ENCODE measurements at regions not wholly inside any gene's neighbourhood (a gene's known extent, or its start where the extent isn't known, plus 50 kb on each side); places are given as distances from the start of the nearest gene placed in this dataset.

DNA sequence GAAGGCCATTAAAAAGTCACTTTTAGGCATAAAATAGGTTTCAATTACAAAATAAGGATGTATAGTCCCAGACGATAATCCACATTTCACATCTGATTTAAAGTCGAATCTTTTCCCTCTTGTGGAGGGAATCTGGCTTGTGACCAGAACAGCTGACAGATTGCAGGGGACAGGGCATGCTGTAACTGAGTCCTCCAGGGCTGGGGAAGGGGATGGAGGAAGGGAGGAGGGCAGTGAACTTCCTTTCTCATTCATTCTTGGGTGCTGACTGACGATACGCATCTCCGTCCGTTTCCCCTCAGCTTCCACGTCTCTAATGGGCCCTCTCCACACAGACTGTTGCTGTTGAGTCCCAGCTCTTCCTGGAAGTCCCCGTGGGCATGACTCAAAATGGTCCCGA is 108.1 kb upstream of the CSF3R start:
- 29% methylated on average over 4 of the region's 9 CpGs for WGBS (ENCODE audit: insufficient coverage)
- Histone ChIP-seq H3K4me1 (ENCODE audit: control insufficient read depth, insufficient read depth, low read length) (peaks cover 38% of the 10 kb centered on the region), H3K27me3 (ENCODE audit: control insufficient read depth, insufficient read depth, low read length) (peaks cover 6% of the 10 kb centered on the region)

GRCh38 chr1:36590264-36590663 is 107.6 kb upstream of the CSF3R start:
- H3K27me3 ChIP-seq (ENCODE audit: control insufficient read depth, insufficient read depth, low read length), result peaks cover 6% of the 10 kb centered on the region
- 26% methylated on average over 3 of the region's 4 CpGs for WGBS (ENCODE audit: insufficient coverage)
- H3K27ac ChIP-seq (ENCODE audit: low read depth, low read length), result no peak overlapping the region
- peaks cover 38% of the 10 kb centered on the region for H3K4me1 ChIP-seq (ENCODE audit: control insufficient read depth, insufficient read depth, low read length)
- no peaks in the 10 kb centered on the region for H3K36me3 ChIP-seq (ENCODE audit: control insufficient read depth, insufficient read depth, low read length)
- no peak overlapping the region for H3K4me3 ChIP-seq (ENCODE audit: low read depth, low read length)
- no peak for DNase-seq (ENCODE audit: low read depth in 4 of 6, low spot score in 6 of 6)
- H3K9me3 ChIP-seq (ENCODE audit: control insufficient read depth, insufficient read depth, low read length), result no peaks in the 10 kb centered on the region

More for the DNA sequence above, 108.1 kb upstream of the CSF3R start:
- H3K27ac ChIP-seq (ENCODE audit: low read depth, low read length), result no peak overlapping the region
- no peak overlapping the region for H3K4me3 ChIP-seq (ENCODE audit: low read depth, low read length)
- H3K36me3 ChIP-seq (ENCODE audit: control insufficient read depth, insufficient read depth, low read length), result no peaks in the 10 kb centered on the region
- no peaks in the 10 kb centered on the region for H3K9me3 ChIP-seq (ENCODE audit: control insufficient read depth, insufficient read depth, low read length)
- DNase-seq (ENCODE audit: low read depth in 4 of 6, low spot score in 6 of 6), result no peak

DNA sequence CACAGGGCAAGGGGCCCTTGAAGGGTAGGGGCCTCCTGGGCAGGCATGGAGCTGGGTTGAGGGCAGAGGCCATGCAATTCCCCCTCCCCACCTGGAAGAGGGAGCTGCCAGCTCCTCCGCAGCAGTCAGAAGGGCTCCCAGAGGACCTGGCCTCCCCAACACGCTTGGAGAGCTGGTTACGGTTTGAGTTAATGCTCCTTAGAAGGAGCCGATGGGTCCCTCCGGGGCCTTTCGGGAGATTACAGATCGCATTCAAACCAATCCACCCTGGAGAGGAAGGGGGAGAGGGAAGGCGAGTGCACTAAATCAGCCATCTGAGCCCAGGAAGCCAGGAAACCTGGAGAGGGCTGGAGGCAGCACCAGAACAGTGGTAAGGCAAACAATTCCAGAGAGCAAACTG is 106.3 kb upstream of the CSF3R start:
- DNase-seq (ENCODE audit: low read depth in 4 of 6, low spot score in 6 of 6), result peak in 1 of 6 donors; percentile 87
- WGBS (ENCODE audit: insufficient coverage), result 48% methylated on average over 4 of the region's 8 CpGs
- Histone ChIP-seq H3K36me3 (ENCODE audit: control insufficient read depth, insufficient read depth, low read length) (no peaks in the 10 kb centered on the region), H3K4me1 (ENCODE audit: control insufficient read depth, insufficient read depth, low read length) (peaks cover 45% of the 10 kb centered on the region), H3K9me3 (ENCODE audit: control insufficient read depth, insufficient read depth, low read length) (no peaks in the 10 kb centered on the region), H3K27me3 (ENCODE audit: control insufficient read depth, insufficient read depth, low read length) (peaks cover 4% of the 10 kb centered on the region), H3K4me3 (ENCODE audit: low read depth, low read length) (no peak overlapping the region), H3K27ac (ENCODE audit: low read depth, low read length) (no peak overlapping the region)

DNA sequence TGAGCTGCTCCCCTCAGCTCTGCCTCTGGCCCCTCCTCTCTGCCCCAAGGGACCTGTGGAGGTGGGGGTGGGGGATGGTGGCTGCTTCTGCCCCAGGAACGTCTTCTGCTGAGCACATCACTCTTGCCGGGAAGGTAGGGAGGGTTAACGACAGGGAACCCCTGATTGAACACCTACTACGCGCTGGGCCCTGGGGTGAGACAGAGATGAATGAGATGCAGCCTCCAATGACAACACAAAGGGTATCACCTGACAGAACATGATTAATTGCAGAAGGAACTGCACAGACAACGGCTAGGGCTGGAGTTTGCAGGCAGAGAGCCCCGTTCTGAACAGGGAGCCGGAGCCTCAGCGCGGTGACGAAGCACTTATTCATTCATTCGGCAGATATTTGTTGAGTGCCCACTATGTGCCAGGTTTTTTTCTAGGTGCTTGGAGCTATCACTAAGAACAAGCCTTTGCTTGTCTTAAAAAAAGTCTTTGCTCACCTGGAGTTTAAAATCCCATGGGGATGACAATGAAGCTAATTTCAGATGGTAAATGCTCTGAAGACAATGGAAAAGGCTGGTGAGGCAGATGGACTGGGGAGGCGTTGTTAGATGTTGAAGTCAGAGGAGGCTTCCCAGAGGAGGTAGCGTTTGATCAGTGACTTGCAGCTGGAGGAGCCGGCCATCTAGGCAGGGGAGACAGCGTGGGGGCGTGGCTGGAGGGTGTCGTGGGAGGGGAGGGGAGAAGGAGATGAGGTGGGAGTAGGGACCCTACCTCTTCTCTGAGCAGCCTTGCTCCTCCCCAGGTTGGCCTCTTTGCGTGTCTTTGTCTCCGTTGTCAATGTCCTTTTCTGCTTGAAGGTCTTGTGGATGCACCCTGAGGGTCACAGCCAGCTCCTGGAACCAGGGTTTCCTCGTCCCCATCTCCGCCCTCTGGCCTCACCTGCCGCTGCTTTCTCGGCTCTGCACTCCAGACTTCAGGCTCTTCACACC is 103.1 kb upstream of the CSF3R start:
- peak in 1 of 6 donors; percentile 51 for DNase-seq (ENCODE audit: low read depth in 4 of 6, low spot score in 6 of 6)
- no peak overlapping the region for H3K27ac ChIP-seq (ENCODE audit: low read depth, low read length)
- no peak overlapping the region for H3K4me3 ChIP-seq (ENCODE audit: low read depth, low read length)
- H3K36me3 ChIP-seq (ENCODE audit: control insufficient read depth, insufficient read depth, low read length), result no peaks in the 10 kb centered on the region
- peaks cover 42% of the 10 kb centered on the region for H3K4me1 ChIP-seq (ENCODE audit: control insufficient read depth, insufficient read depth, low read length)
- WGBS (ENCODE audit: insufficient coverage), result 30% methylated on average over 21 of the region's 24 CpGs
- no peaks in the 10 kb centered on the region for H3K9me3 ChIP-seq (ENCODE audit: control insufficient read depth, insufficient read depth, low read length)
- H3K27me3 ChIP-seq (ENCODE audit: control insufficient read depth, insufficient read depth, low read length), result peaks cover 2% of the 10 kb centered on the region

DNA sequence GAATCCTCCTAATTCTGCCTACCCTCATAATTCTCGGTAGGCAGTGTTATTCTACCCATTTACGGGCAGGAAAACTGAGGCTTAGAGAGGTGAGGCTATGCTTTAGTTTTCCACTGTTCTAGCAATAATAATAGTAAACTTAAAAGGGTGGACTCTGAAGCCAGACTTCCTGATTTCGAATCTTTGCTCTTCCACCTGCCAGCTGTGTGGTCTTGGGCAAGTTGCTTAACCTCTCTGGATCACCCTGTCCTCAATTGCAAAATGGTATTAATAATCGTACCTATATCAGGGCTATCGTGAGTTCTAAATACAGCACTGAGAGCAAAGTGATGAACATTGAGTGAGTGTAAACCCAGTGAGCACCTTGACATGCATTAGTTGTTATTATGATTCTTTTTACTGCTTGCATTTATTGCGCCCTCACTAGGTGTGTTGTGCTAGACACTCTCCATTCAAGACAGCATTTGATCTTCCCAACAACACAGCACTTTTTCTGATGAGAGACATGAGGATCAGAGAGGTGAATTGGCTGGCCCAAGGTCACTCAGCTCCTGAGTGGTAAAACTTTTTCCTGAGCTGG is 102.3 kb upstream of the CSF3R start:
- no peaks in the 10 kb centered on the region for H3K36me3 ChIP-seq (ENCODE audit: control insufficient read depth, insufficient read depth, low read length)
- no peaks in the 10 kb centered on the region for H3K9me3 ChIP-seq (ENCODE audit: control insufficient read depth, insufficient read depth, low read length)
- DNase-seq (ENCODE audit: low read depth in 4 of 6, low spot score in 6 of 6), result no peak
- no CpG with 5 or more reads among the region's 6 CpGs for WGBS (ENCODE audit: insufficient coverage)
- H3K4me3 ChIP-seq (ENCODE audit: low read depth, low read length), result no peak overlapping the region
- H3K4me1 ChIP-seq (ENCODE audit: control insufficient read depth, insufficient read depth, low read length), result peaks cover 37% of the 10 kb centered on the region
- H3K27ac ChIP-seq (ENCODE audit: low read depth, low read length), result no peak overlapping the region
- H3K27me3 ChIP-seq (ENCODE audit: control insufficient read depth, insufficient read depth, low read length), result peaks cover 2% of the 10 kb centered on the region

DNA sequence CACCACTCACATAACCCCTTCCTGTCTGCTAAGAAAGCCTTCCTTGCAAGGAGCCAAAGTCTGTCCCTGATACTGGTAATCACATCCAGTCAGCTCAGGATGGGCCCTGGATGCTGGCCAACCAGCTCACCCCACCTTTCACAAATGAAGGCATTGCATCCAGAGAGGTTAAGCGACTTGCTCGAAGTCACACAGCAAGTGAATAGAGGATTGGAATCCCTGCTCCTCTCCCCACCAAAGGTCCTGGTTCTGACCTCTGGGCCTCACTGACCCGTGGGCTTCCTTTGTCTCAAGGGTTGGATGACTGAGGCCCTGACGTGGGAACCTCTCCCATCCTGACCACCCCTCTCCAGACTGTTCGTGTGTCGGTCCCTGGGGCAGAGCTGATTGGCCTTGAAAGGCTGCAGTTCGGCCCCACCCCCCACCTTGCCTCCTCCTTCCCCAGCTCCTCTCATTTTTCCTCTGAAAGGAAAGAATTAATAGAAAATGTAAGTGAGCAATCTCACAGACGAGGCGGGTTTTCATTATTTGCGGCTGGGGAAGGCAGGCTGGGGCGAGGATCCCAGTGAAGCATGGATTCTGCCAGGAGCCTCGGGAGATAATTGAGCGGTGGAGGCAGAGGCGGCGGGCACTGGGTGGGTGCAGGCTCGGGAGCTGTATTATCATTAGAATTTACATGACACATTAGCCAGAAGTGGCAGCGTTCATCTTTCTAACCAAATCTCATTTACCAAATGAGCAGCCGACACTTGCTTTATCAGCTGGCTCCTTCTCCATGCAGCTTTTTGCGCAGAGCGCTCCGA is 101.5 kb upstream of the CSF3R start:
- H3K27ac ChIP-seq (ENCODE audit: low read depth, low read length), result no peak overlapping the region
- DNase-seq (ENCODE audit: low read depth in 4 of 6, low spot score in 6 of 6), result peak in 1 of 6 donors; percentile 78
- H3K27me3 ChIP-seq (ENCODE audit: control insufficient read depth, insufficient read depth, low read length), result peaks cover 2% of the 10 kb centered on the region
- H3K36me3 ChIP-seq (ENCODE audit: control insufficient read depth, insufficient read depth, low read length), result no peaks in the 10 kb centered on the region
- WGBS (ENCODE audit: insufficient coverage), result 54% methylated on average over 14 of the region's 21 CpGs
- peaks cover 38% of the 10 kb centered on the region for H3K4me1 ChIP-seq (ENCODE audit: control insufficient read depth, insufficient read depth, low read length)
- no peaks in the 10 kb centered on the region for H3K9me3 ChIP-seq (ENCODE audit: control insufficient read depth, insufficient read depth, low read length)
- no peak overlapping the region for H3K4me3 ChIP-seq (ENCODE audit: low read depth, low read length)

- peaks cover 2% of the 10 kb centered on the region for H3K27me3 ChIP-seq (ENCODE audit: control insufficient read depth, insufficient read depth, low read length)
Measured at GRCh38 chr1:36583080-36583479, 100.4 kb upstream of the CSF3R start.

DNA sequence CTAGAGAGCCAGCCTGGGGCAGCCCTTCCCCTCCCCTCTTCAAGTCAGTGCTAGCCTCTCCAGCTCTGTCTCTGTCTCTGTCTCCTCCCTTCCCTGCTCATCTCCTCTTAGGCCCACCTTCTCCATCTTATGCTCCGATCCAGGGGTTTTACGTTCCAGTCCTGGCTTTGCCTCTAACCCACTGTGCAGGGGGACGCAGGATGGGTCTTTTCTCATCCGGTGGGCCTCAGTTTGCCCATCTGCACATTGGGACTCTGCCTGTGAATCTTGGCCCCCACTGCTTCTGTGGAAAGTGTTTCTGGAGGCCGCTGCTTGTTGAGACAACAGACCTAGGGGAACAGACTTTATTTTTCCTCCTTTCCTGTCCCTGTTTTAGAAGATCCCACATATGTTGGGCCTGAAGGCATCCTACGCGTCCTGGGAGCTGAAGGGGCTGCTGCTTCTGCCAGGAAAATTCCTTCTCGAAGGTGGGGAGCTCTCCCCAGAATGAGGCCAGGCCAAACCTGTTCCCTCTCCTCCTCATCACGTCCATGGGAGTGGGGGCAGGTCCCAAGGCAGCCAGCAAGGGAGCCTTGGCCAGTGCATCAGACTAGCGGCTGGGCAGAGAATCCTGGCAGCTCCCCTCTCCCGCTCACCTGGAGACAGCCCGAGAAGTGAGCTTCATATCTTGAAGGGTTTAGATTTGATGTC is 99.5 kb upstream of the CSF3R start:
- DNase-seq (ENCODE audit: low read depth in 4 of 6, low spot score in 6 of 6), result no peak
- peaks cover 29% of the 10 kb centered on the region for H3K4me1 ChIP-seq (ENCODE audit: control insufficient read depth, insufficient read depth, low read length)
- H3K27me3 ChIP-seq (ENCODE audit: control insufficient read depth, insufficient read depth, low read length), result peaks cover 2% of the 10 kb centered on the region
- no peaks in the 10 kb centered on the region for H3K36me3 ChIP-seq (ENCODE audit: control insufficient read depth, insufficient read depth, low read length)
- H3K9me3 ChIP-seq (ENCODE audit: control insufficient read depth, insufficient read depth, low read length), result no peaks in the 10 kb centered on the region
- 75% methylated on average over 11 of the region's 12 CpGs for WGBS (ENCODE audit: insufficient coverage)
- no peak overlapping the region for H3K27ac ChIP-seq (ENCODE audit: low read depth, low read length)
- H3K4me3 ChIP-seq (ENCODE audit: low read depth, low read length), result no peak overlapping the region

More at GRCh38 chr1:36583080-36583479, 100.4 kb upstream of the CSF3R start:
- Histone ChIP-seq H3K9me3 (ENCODE audit: control insufficient read depth, insufficient read depth, low read length) (no peaks in the 10 kb centered on the region), H3K36me3 (ENCODE audit: control insufficient read depth, insufficient read depth, low read length) (no peaks in the 10 kb centered on the region), H3K4me3 (ENCODE audit: low read depth, low read length) (no peak overlapping the region), H3K27ac (ENCODE audit: low read depth, low read length) (no peak overlapping the region), H3K4me1 (ENCODE audit: control insufficient read depth, insufficient read depth, low read length) (peaks cover 33% of the 10 kb centered on the region)
- no peak for DNase-seq (ENCODE audit: low read depth in 4 of 6, low spot score in 6 of 6)
- WGBS (ENCODE audit: insufficient coverage), result 63% methylated on average over 2 of the region's 3 CpGs

DNA sequence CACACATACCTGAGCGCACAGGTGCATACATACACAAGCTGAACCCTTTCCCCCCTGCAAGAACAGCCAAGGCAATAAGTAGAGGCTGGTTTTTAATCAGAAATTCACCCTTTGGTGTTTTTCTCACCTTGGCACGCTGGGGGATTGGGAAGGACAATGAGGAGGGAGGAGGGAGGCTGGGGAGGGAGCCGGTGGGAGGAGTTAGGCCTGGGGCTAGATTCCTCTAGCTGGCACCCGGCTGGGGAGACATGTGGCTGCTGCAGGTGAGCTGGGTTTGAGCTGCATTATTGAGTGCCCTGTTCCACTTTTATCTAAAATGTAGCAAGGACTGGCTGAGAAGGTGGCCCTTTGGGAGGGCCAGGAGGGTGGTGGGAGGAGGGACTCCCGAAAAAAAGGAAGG is 97.8 kb upstream of the CSF3R start:
- no peaks in the 10 kb centered on the region for H3K27me3 ChIP-seq (ENCODE audit: control insufficient read depth, insufficient read depth, low read length)
- no peaks in the 10 kb centered on the region for H3K9me3 ChIP-seq (ENCODE audit: control insufficient read depth, insufficient read depth, low read length)
- no peaks in the 10 kb centered on the region for H3K36me3 ChIP-seq (ENCODE audit: control insufficient read depth, insufficient read depth, low read length)
- no peak overlapping the region for H3K4me3 ChIP-seq (ENCODE audit: low read depth, low read length)
- DNase-seq (ENCODE audit: low read depth in 4 of 6, low spot score in 6 of 6), result no peak
- H3K27ac ChIP-seq (ENCODE audit: low read depth, low read length), result no peak overlapping the region
- 24% methylated on average over 4 of the region's 5 CpGs for WGBS (ENCODE audit: insufficient coverage)
- peaks cover 34% of the 10 kb centered on the region for H3K4me1 ChIP-seq (ENCODE audit: control insufficient read depth, insufficient read depth, low read length)
